ENCODE measurements at regions not wholly inside any gene's neighbourhood (a gene's known extent, or its start where the extent isn't known, plus 50 kb on each side); places are given as distances from the start of the nearest gene placed in this dataset.

- intact Hi-C loops (cut with DNase I) = no loop called here
- FAIRE-seq = no peak
These were observed 140.4 kb upstream of the GNAO1 start for GRCh38 chr16:56050916-56051315.

GRCh38 chr16:56048425-56049105 is 142.7 kb upstream of the GNAO1 start:
- intact Hi-C loops (cut with DNase I) = no loop called here
- no peak for FAIRE-seq

More at GRCh38 chr16:56050916-56051315, 140.4 kb upstream of the GNAO1 start:
- Histone ChIP-seq H3K9ac (ENCODE audit: low read length in 3 of 3) (no peak overlapping the region), H3K9me3 (ENCODE audit: control insufficient read depth in 2 of 3, insufficient read depth in 1 of 3, low read length in 3 of 3) (no peaks in the 10 kb centered on the region), H3K36me3 (ENCODE audit: control insufficient read depth in 2 of 3, insufficient read depth in 3 of 3, low read length in 3 of 3) (no peaks in the 10 kb centered on the region), H3K27me3 (ENCODE audit: control insufficient read depth, insufficient read depth, low read length) (no peaks in the 10 kb centered on the region), H3K27ac (ENCODE audit: low read depth in 2 of 2, low read length in 2 of 2) (no peak overlapping the region), H3K4me3 (ENCODE audit: low read length in 3 of 3) (no peak overlapping the region), H3K4me1 (ENCODE audit: control insufficient read depth in 2 of 3, insufficient read depth in 2 of 3, low read depth in 1 of 3, low read length in 3 of 3) (no peaks in the 10 kb centered on the region)
- DNase-seq = no peak
- TF ChIP-seq CTCF (IDR thresholded peaks at IDR 0.05; ENCODE audit: borderline replicate concordance, extremely low read depth, insufficient read depth) = no peak

GRCh38 chr16:56047307-56048234 is 143.7 kb upstream of the GNAO1 start:
- FAIRE-seq (no peak), DNase-seq (peak in 1 of 5 donors; percentile 14)
- no peak overlapping the region for H3K27ac ChIP-seq (ENCODE audit: low read depth in 2 of 2, low read length in 2 of 2)
- H3K36me3 ChIP-seq (ENCODE audit: control insufficient read depth in 2 of 3, insufficient read depth in 3 of 3, low read length in 3 of 3) = no peaks in the 10 kb centered on the region
- H3K9me3 ChIP-seq (ENCODE audit: control insufficient read depth in 2 of 3, insufficient read depth in 1 of 3, low read length in 3 of 3) = no peaks in the 10 kb centered on the region
- no peak overlapping the region for H3K9ac ChIP-seq (ENCODE audit: low read length in 3 of 3)
- TF ChIP-seq CTCF (IDR thresholded peaks at IDR 0.05; ENCODE audit: borderline replicate concordance, extremely low read depth, insufficient read depth) = no peak
- H3K4me1 ChIP-seq (ENCODE audit: control insufficient read depth in 2 of 3, insufficient read depth in 2 of 3, low read depth in 1 of 3, low read length in 3 of 3) = no peaks in the 10 kb centered on the region
- intact Hi-C loops (cut with DNase I) = no loop called here
- no peak overlapping the region for H3K4me3 ChIP-seq (ENCODE audit: low read length in 3 of 3)
- no peaks in the 10 kb centered on the region for H3K27me3 ChIP-seq (ENCODE audit: control insufficient read depth, insufficient read depth, low read length)

More at GRCh38 chr16:56048425-56049105, 142.7 kb upstream of the GNAO1 start:
- Histone ChIP-seq H3K4me3 (ENCODE audit: low read length in 3 of 3) (no peak overlapping the region), H3K27ac (ENCODE audit: low read depth in 2 of 2, low read length in 2 of 2) (no peak overlapping the region), H3K9ac (ENCODE audit: low read length in 3 of 3) (no peak overlapping the region), H3K27me3 (ENCODE audit: control insufficient read depth, insufficient read depth, low read length) (no peaks in the 10 kb centered on the region), H3K4me1 (ENCODE audit: control insufficient read depth in 2 of 3, insufficient read depth in 2 of 3, low read depth in 1 of 3, low read length in 3 of 3) (no peaks in the 10 kb centered on the region), H3K36me3 (ENCODE audit: control insufficient read depth in 2 of 3, insufficient read depth in 3 of 3, low read length in 3 of 3) (no peaks in the 10 kb centered on the region), H3K9me3 (ENCODE audit: control insufficient read depth in 2 of 3, insufficient read depth in 1 of 3, low read length in 3 of 3) (no peaks in the 10 kb centered on the region)
- no peak for DNase-seq
- no peak for TF ChIP-seq CTCF (IDR thresholded peaks at IDR 0.05; ENCODE audit: borderline replicate concordance, extremely low read depth, insufficient read depth)

Measured in kidney (tissue), 13 donors.